ENCODE measurements at regions not wholly inside any gene's neighbourhood (a gene's known extent, or its start where the extent isn't known, plus 50 kb on each side); places are given as distances from the start of the nearest gene placed in this dataset.

GRCh38 chr9:20189871-20190270, 401.0 kb upstream of the SLC24A2 start:
- Histone ChIP-seq H2AFZ (ENCODE audit: low read length) (no peak overlapping the region), H3K36me3 (ENCODE audit: insufficient read depth, low read length) (no peaks in the 10 kb centered on the region), H4K20me1 (ENCODE audit: insufficient read depth, low read length) (no peaks in the 10 kb centered on the region), H3K27me3 (ENCODE audit: insufficient read depth, low read length) (peaks cover 7% of the 10 kb centered on the region), H3K4me3 (ENCODE audit: insufficient read depth, low read length) (no peak overlapping the region), H3K4me2 (ENCODE audit: insufficient read depth, low read length) (no peak overlapping the region), H3K27ac (ENCODE audit: low read depth, low read length) (no peak overlapping the region), H3K9me3 (ENCODE audit: low read depth, low read length) (no peaks in the 10 kb centered on the region), H3K4me1 (ENCODE audit: insufficient read depth, low read length) (no peaks in the 10 kb centered on the region), H3K79me2 (ENCODE audit: insufficient read depth, low read length) (no peaks in the 10 kb centered on the region)
- no peak for TF ChIP-seq CTCF (IDR thresholded peaks at IDR 0.05; ENCODE audit: extremely low read depth, low read depth, low read length)
- no peak for DNase-seq (ENCODE audit: insufficient read length, low spot score, missing footprints)

- TF ChIP-seq CTCF (IDR thresholded peaks at IDR 0.05; ENCODE audit: extremely low read depth, low read depth, low read length), result no peak
- H3K36me3 ChIP-seq (ENCODE audit: insufficient read depth, low read length), result no peaks in the 10 kb centered on the region
These were observed 400.0 kb upstream of the SLC24A2 start for GRCh38 chr9:20188616-20189369.

GRCh38 chr9:20187318-20187717, 398.5 kb upstream of the SLC24A2 start:
- H3K4me3 ChIP-seq (ENCODE audit: insufficient read depth, low read length), result no peak overlapping the region
- H3K27me3 ChIP-seq (ENCODE audit: insufficient read depth, low read length), result peaks cover 7% of the 10 kb centered on the region
- no peaks in the 10 kb centered on the region for H3K4me1 ChIP-seq (ENCODE audit: insufficient read depth, low read length)
- no peaks in the 10 kb centered on the region for H4K20me1 ChIP-seq (ENCODE audit: insufficient read depth, low read length)
- H2AFZ ChIP-seq (ENCODE audit: low read length), result no peak overlapping the region
- no peak overlapping the region for H3K27ac ChIP-seq (ENCODE audit: low read depth, low read length)
- H3K36me3 ChIP-seq (ENCODE audit: insufficient read depth, low read length), result no peaks in the 10 kb centered on the region
- no peak overlapping the region for H3K4me2 ChIP-seq (ENCODE audit: insufficient read depth, low read length)
- no peaks in the 10 kb centered on the region for H3K9me3 ChIP-seq (ENCODE audit: low read depth, low read length)
- no peak for DNase-seq (ENCODE audit: insufficient read length, low spot score, missing footprints)
- no peaks in the 10 kb centered on the region for H3K79me2 ChIP-seq (ENCODE audit: insufficient read depth, low read length)
- no peak for TF ChIP-seq CTCF (IDR thresholded peaks at IDR 0.05; ENCODE audit: extremely low read depth, low read depth, low read length)

More at GRCh38 chr9:20188616-20189369, 400.0 kb upstream of the SLC24A2 start:
- Histone ChIP-seq H3K27ac (ENCODE audit: low read depth, low read length) (no peak overlapping the region), H3K27me3 (ENCODE audit: insufficient read depth, low read length) (peaks cover 7% of the 10 kb centered on the region), H3K9me3 (ENCODE audit: low read depth, low read length) (no peaks in the 10 kb centered on the region), H3K4me1 (ENCODE audit: insufficient read depth, low read length) (no peaks in the 10 kb centered on the region), H3K79me2 (ENCODE audit: insufficient read depth, low read length) (no peaks in the 10 kb centered on the region), H3K4me2 (ENCODE audit: insufficient read depth, low read length) (no peak overlapping the region), H2AFZ (ENCODE audit: low read length) (no peak overlapping the region), H4K20me1 (ENCODE audit: insufficient read depth, low read length) (no peaks in the 10 kb centered on the region), H3K4me3 (ENCODE audit: insufficient read depth, low read length) (no peak overlapping the region)
- no peak for DNase-seq (ENCODE audit: insufficient read length, low spot score, missing footprints)

GRCh38 chr9:20186823-20187222, 398.0 kb upstream of the SLC24A2 start:
- DNase-seq (ENCODE audit: insufficient read length, low spot score, missing footprints), result no peak
- TF ChIP-seq CTCF (IDR thresholded peaks at IDR 0.05; ENCODE audit: extremely low read depth, low read depth, low read length), result no peak
- H3K9me3 ChIP-seq (ENCODE audit: low read depth, low read length), result no peaks in the 10 kb centered on the region
- no peaks in the 10 kb centered on the region for H3K4me1 ChIP-seq (ENCODE audit: insufficient read depth, low read length)
- no peak overlapping the region for H3K4me2 ChIP-seq (ENCODE audit: insufficient read depth, low read length)
- no peaks in the 10 kb centered on the region for H4K20me1 ChIP-seq (ENCODE audit: insufficient read depth, low read length)
- H3K27ac ChIP-seq (ENCODE audit: low read depth, low read length), result no peak overlapping the region
- H3K36me3 ChIP-seq (ENCODE audit: insufficient read depth, low read length), result no peaks in the 10 kb centered on the region
- H3K79me2 ChIP-seq (ENCODE audit: insufficient read depth, low read length), result no peaks in the 10 kb centered on the region
- no peak overlapping the region for H3K4me3 ChIP-seq (ENCODE audit: insufficient read depth, low read length)
- H3K27me3 ChIP-seq (ENCODE audit: insufficient read depth, low read length), result peaks cover 7% of the 10 kb centered on the region
- H2AFZ ChIP-seq (ENCODE audit: low read length), result no peak overlapping the region
